ENCODE measurements at regions not wholly inside any gene's neighbourhood (a gene's known extent, or its start where the extent isn't known, plus 50 kb on each side); places are given as distances from the start of the nearest gene placed in this dataset.

GRCh38 chr5:21694567-21694966 is 1158.6 kb downstream of the CDH12 start:
- DNase-seq = no peak

- no peak for DNase-seq
Observed at GRCh38 chr5:21693591-21693990, 1159.6 kb downstream of the CDH12 start.

GRCh38 chr5:21689587-21689986 is 1163.6 kb downstream of the CDH12 start:
- no peak for DNase-seq

GRCh38 chr5:21688655-21689054 is 1164.5 kb downstream of the CDH12 start:
- no peak for DNase-seq

- DNase-seq = no peak
Observed at GRCh38 chr5:21687621-21688020, 1165.5 kb downstream of the CDH12 start.

- DNase-seq = no peak
Observed at GRCh38 chr5:21686706-21687105, 1166.4 kb downstream of the CDH12 start.

GRCh38 chr5:21685522-21685921 is 1167.6 kb downstream of the CDH12 start:
- no peak for DNase-seq

GRCh38 chr5:21684992-21685391 is 1168.2 kb downstream of the CDH12 start:
- no peak for DNase-seq

GRCh38 chr5:21681911-21682310 is 1171.2 kb downstream of the CDH12 start:
- DNase-seq = no peak

GRCh38 chr5:21680641-21681040 is 1172.5 kb downstream of the CDH12 start:
- DNase-seq = no peak

GRCh38 chr5:21680196-21680595 is 1172.9 kb downstream of the CDH12 start:
- no peak for DNase-seq

GRCh38 chr5:21678526-21678925 is 1174.6 kb downstream of the CDH12 start:
- DNase-seq = no peak

GRCh38 chr5:21672911-21673310 is 1180.2 kb downstream of the CDH12 start:
- no peak for DNase-seq

GRCh38 chr5:21672360-21672759 is 1180.8 kb downstream of the CDH12 start:
- DNase-seq = no peak

- no peak for DNase-seq
Observed at GRCh38 chr5:21665524-21665923, 1187.6 kb downstream of the CDH12 start.

GRCh38 chr5:21663082-21663481 is 1190.1 kb downstream of the CDH12 start:
- no peak for DNase-seq

- DNase-seq = no peak
Observed at GRCh38 chr5:21661184-21661583, 1192.0 kb downstream of the CDH12 start.

GRCh38 chr5:21654556-21654955 is 1198.6 kb downstream of the CDH12 start:
- DNase-seq = no peak

- no peak for DNase-seq
Observed at GRCh38 chr5:21649969-21650368, 1203.2 kb downstream of the CDH12 start.

- no peak for DNase-seq
Observed at GRCh38 chr5:21646469-21646868, 1206.7 kb downstream of the CDH12 start.

GRCh38 chr5:21644032-21644431 is 1209.1 kb downstream of the CDH12 start:
- DNase-seq = no peak

- no peak for DNase-seq
Observed at GRCh38 chr5:21642312-21642711, 1210.8 kb downstream of the CDH12 start.

- no peak for DNase-seq
Observed at GRCh38 chr5:21623831-21624230, 1229.3 kb downstream of the CDH12 start.

GRCh38 chr5:21615195-21615765 is 1237.9 kb downstream of the CDH12 start:
- no peak for DNase-seq

- DNase-seq = no peak
Observed at GRCh38 chr5:21613971-21614488, 1239.1 kb downstream of the CDH12 start.
